GM23248 (cell line): ENCODE measurements at regions not wholly inside any gene's neighbourhood (a gene's known extent, or its start where the extent isn't known, plus 50 kb on each side); places are given as distances from the start of the nearest gene placed in this dataset.

Experiments
- DNase-seq: peaks from one replicate; pipeline ENCODE4 v3.0.0-alpha.2; 2015
- H2AFZ ChIP-seq: fragments of 200-600 bp; sonication (generic); 2 replicates; pipeline ENCODE4 v1.6.1; 2016; ENCODE audit warnings: antibody characterized with exemption
- H3F3A ChIP-seq: fragments of 200-600 bp; sonication (generic); 2 replicates; pipeline ENCODE4 v1.6.1; 2016; ENCODE audit warnings: mild to moderate bottlenecking, antibody characterized with exemption, mixed run types; ENCODE audit not compliant: insufficient read depth
- H3K27ac ChIP-seq: fragments of 200-600 bp; sonication (generic); 2 replicates; pipeline ENCODE4 v1.5.1; 2016; ENCODE audit warnings: mild to moderate bottlenecking
- H3K27me3 ChIP-seq: fragments of 200-600 bp; sonication (generic); replicated peaks from 2 replicates; pipeline ENCODE4 v1.6.1; 2016; ENCODE audit warnings: mild to moderate bottlenecking; ENCODE audit not compliant: insufficient read depth
- H3K36me3 ChIP-seq: fragments of 200-600 bp; sonication (generic); 2 replicates; pipeline ENCODE4 v1.6.1; 2016; ENCODE audit warnings: low read depth, mild to moderate bottlenecking
- H3K4me1 ChIP-seq: fragments of 200-600 bp; sonication (generic); 2 replicates; pipeline ENCODE4 v1.6.1; 2016; ENCODE audit warnings: mild to moderate bottlenecking; ENCODE audit not compliant: insufficient read depth
- H3K4me2 ChIP-seq: fragments of 200-600 bp; sonication (generic); one replicate; pipeline ENCODE4 v1.6.1; 2016; ENCODE audit warnings: mild to moderate bottlenecking; ENCODE audit not compliant: unreplicated experiment
- H3K4me3 ChIP-seq: fragments of 200-600 bp; sonication (generic); 2 replicates; pipeline ENCODE4 v1.5.1; 2016; ENCODE audit warnings: mild to moderate bottlenecking
- H3K79me2 ChIP-seq: fragments of 200-600 bp; sonication (generic); 2 replicates; pipeline ENCODE4 v1.6.1; 2016; ENCODE audit warnings: mild to moderate bottlenecking; ENCODE audit not compliant: insufficient read depth
- H3K9ac ChIP-seq: fragments of 200-600 bp; sonication (generic); 2 replicates; pipeline ENCODE4 v1.6.1; 2016; ENCODE audit warnings: mild to moderate bottlenecking
- H3K9me2 ChIP-seq: fragments of 200-600 bp; sonication (generic); 2 replicates; pipeline ENCODE4 v1.6.1; 2016; ENCODE audit warnings: mixed run types, mild to moderate bottlenecking, moderate library complexity; ENCODE audit not compliant: insufficient read depth
- H3K9me3 ChIP-seq: fragments of 200-600 bp; sonication (generic); one replicate; pipeline ENCODE4 v1.6.1; 2017; ENCODE audit warnings: low read depth
- H4K20me1 ChIP-seq: fragments of 200-600 bp; sonication (generic); 2 replicates; pipeline ENCODE4 v1.6.0; 2016; ENCODE audit not compliant: insufficient read depth
- EZH2 ChIP-seq: fragments of 200-600 bp; sonication (generic); IDR thresholded peaks from 2 replicates; pipeline ENCODE4 v1.6.1; 2018; ENCODE audit warnings: antibody characterized with exemption, mild to moderate bottlenecking; ENCODE audit not compliant: insufficient read depth, poor library complexity, severe bottlenecking
- EZH2phosphoT487 ChIP-seq: fragments of 200-600 bp; sonication (generic); IDR thresholded peaks from 2 replicates; pipeline ENCODE4 v1.6.1; 2018; ENCODE audit warnings: antibody characterized with exemption, moderate library complexity, mild to moderate bottlenecking, low read depth; ENCODE audit not compliant: insufficient read depth
- WGBS, 2 experiments: methylation state at CpG; one replicate each; pipeline ENCODE4 v1.1.6; 2015 to 2017; ENCODE audit warnings: low lambda C conversion rate in 2 of 2, low coverage in 1 of 2; ENCODE audit errors: missing lambda C conversion rate in 2 of 2; 5-methylcytosine and 5-hydroxymethylcytosine counted together
- in situ Hi-C: fragments of 300-500 bp; cut with MboI; formaldehyde crosslinking; loops from 2 replicates; pipeline ENCODE4 v1.15.0; 2020

- no peaks in the 10 kb centered on the region for H3K9me3 ChIP-seq
- peaks cover under 1% of the 10 kb centered on the region; the same call in 1 of the 2 replicates for H3F3A ChIP-seq
- H3K9ac ChIP-seq = no peak overlapping the region
- in situ Hi-C loops = loop anchor here (25.0 kb wide), 2 partner anchors 247 to 1753 kb away; no protein-coding TSS in a partner anchor
- H3K4me3 ChIP-seq = no peak overlapping the region
- no peak for DNase-seq
- H3K27me3 ChIP-seq = no peaks in the 10 kb centered on the region
- H3K9me2 ChIP-seq = no peaks in the 10 kb centered on the region
- WGBS, 2 experiments = 88% methylated on average over 3 of the region's 3 CpGs
- no peak overlapping the region for H2AFZ ChIP-seq
- H3K4me1 ChIP-seq = peaks cover 15% of the 10 kb centered on the region
- H3K4me2 ChIP-seq = no peak overlapping the region
- no peak for TF ChIP-seq EZH2phosphoT487
- no peak for TF ChIP-seq EZH2
- no peak overlapping the region for H3K27ac ChIP-seq
- no peaks in the 10 kb centered on the region for H4K20me1 ChIP-seq
- H3K36me3 ChIP-seq = no peaks in the 10 kb centered on the region
- peaks cover 87% of the 10 kb centered on the region for H3K79me2 ChIP-seq
These were observed 188.5 kb downstream of the SLIT2 start for GRCh38 chr4:20440170-20440569.

GRCh38 chr4:20443015-20443805 is 191.5 kb downstream of the SLIT2 start:
- H3K27me3 ChIP-seq = no peaks in the 10 kb centered on the region
- H3K4me2 ChIP-seq = no peak overlapping the region
- no peak overlapping the region for H2AFZ ChIP-seq
- H3K4me3 ChIP-seq = no peak overlapping the region
- H3K36me3 ChIP-seq = no peaks in the 10 kb centered on the region
- TF ChIP-seq EZH2 (no peak), EZH2phosphoT487 (no peak)
- peaks cover 11% of the 10 kb centered on the region; the same call in 1 of the 2 replicates for H3F3A ChIP-seq
- no peak for DNase-seq
- H3K9ac ChIP-seq = no peak overlapping the region
- H4K20me1 ChIP-seq = no peaks in the 10 kb centered on the region
- WGBS, 2 experiments = 96 to 100% methylated on average over 1 of the region's 1 CpG
- no peaks in the 10 kb centered on the region for H3K9me2 ChIP-seq
- no peaks in the 10 kb centered on the region for H3K9me3 ChIP-seq
- no peak overlapping the region for H3K27ac ChIP-seq
- peaks cover 7% of the 10 kb centered on the region for H3K4me1 ChIP-seq
- H3K79me2 ChIP-seq = peaks cover 82% of the 10 kb centered on the region
- in situ Hi-C loops = loop anchor here (25.0 kb wide), 2 partner anchors 244 to 1756 kb away; no protein-coding TSS in a partner anchor

GRCh38 chr4:20444599-20445337 is 193.1 kb downstream of the SLIT2 start:
- Histone ChIP-seq H3K4me3 (no peak overlapping the region), H3K4me1 (peaks cover 7% of the 10 kb centered on the region), H3K9me3 (no peaks in the 10 kb centered on the region), H2AFZ (no peak overlapping the region), H3K27ac (no peak overlapping the region), H3K36me3 (no peaks in the 10 kb centered on the region), H4K20me1 (no peaks in the 10 kb centered on the region), H3K9ac (no peak overlapping the region), H3F3A (peaks cover 11% of the 10 kb centered on the region; the same call in 1 of the 2 replicates), H3K9me2 (no peaks in the 10 kb centered on the region), H3K27me3 (no peaks in the 10 kb centered on the region), H3K4me2 (no peak overlapping the region), H3K79me2 (peaks cover 79% of the 10 kb centered on the region)
- TF ChIP-seq EZH2phosphoT487 = no peak
- no peak for TF ChIP-seq EZH2
- in situ Hi-C loops = loop anchor here (25.0 kb wide), 2 partner anchors 243 to 1757 kb away; no protein-coding TSS in a partner anchor
- DNase-seq = no peak
- WGBS, 2 experiments = 97 to 98% methylated on average over 3 of the region's 3 CpGs

- in situ Hi-C loops = loop anchor here (25.0 kb wide), 2 partner anchors 241 to 1759 kb away; no protein-coding TSS in a partner anchor
- H3K4me1 ChIP-seq = peaks cover 7% of the 10 kb centered on the region
- peaks cover 84% of the 10 kb centered on the region for H3K79me2 ChIP-seq
- H4K20me1 ChIP-seq = no peaks in the 10 kb centered on the region
- no peaks in the 10 kb centered on the region for H3K9me2 ChIP-seq
- TF ChIP-seq EZH2phosphoT487 (no peak), EZH2 (no peak)
- no peak overlapping the region for H3K27ac ChIP-seq
- no peak for DNase-seq
- H2AFZ ChIP-seq = no peak overlapping the region
- 48 to 53% methylated on average over 5 of the region's 5 CpGs for WGBS, 2 experiments
- no peaks in the 10 kb centered on the region for H3K36me3 ChIP-seq
- no peaks in the 10 kb centered on the region for H3K9me3 ChIP-seq
- peaks cover 11% of the 10 kb centered on the region; the same call in 1 of the 2 replicates for H3F3A ChIP-seq
- no peaks in the 10 kb centered on the region for H3K27me3 ChIP-seq
- H3K4me2 ChIP-seq = no peak overlapping the region
- H3K4me3 ChIP-seq = no peak overlapping the region
- no peak overlapping the region for H3K9ac ChIP-seq
These were observed 194.4 kb downstream of the SLIT2 start for GRCh38 chr4:20445933-20446723.
